Parathyroid adenoma (tissue), 2 donors: ENCODE measurements at regions not wholly inside any gene's neighbourhood (a gene's known extent, or its start where the extent isn't known, plus 50 kb on each side); places are given as distances from the start of the nearest gene placed in this dataset.

Experiments
- H2AFZ ChIP-seq: fragments of 300-600 bp; sonication (generic); one replicate; pipeline ENCODE4 v1.7.0; 2017; ENCODE audit warnings: antibody characterized with exemption, mild to moderate bottlenecking
- H3K27ac ChIP-seq: fragments of 300-600 bp; sonication (generic); one replicate; pipeline ENCODE4 v1.7.0; 2017
- H3K27me3 ChIP-seq: fragments of 300-600 bp; sonication (generic); one replicate; pipeline ENCODE4 v1.7.0; 2017; ENCODE audit warnings: low read length; ENCODE audit not compliant: control insufficient read depth, insufficient read depth
- H3K36me3 ChIP-seq: fragments of 300-600 bp; sonication (generic); one replicate; pipeline ENCODE4 v1.7.0; 2017; ENCODE audit warnings: low read length; ENCODE audit not compliant: control insufficient read depth, insufficient read depth
- H3K4me1 ChIP-seq: fragments of 300-600 bp; sonication (generic); one replicate; pipeline ENCODE4 v1.7.0; 2017; ENCODE audit warnings: control low read depth
- H3K4me2 ChIP-seq: fragments of 300-600 bp; sonication (generic); one replicate; pipeline ENCODE4 v1.7.0; 2017; ENCODE audit warnings: low read length
- H3K4me3 ChIP-seq: fragments of 300-600 bp; sonication (generic); one replicate; pipeline ENCODE4 v1.7.0; 2017; ENCODE audit warnings: low read depth, low read length
- H3K79me2 ChIP-seq: fragments of 300-600 bp; sonication (generic); one replicate; pipeline ENCODE4 v1.7.0; 2017; ENCODE audit warnings: control low read depth
- H3K9ac ChIP-seq: fragments of 300-600 bp; sonication (generic); one replicate; pipeline ENCODE4 v1.7.0; 2017; ENCODE audit warnings: mild to moderate bottlenecking
- H3K9me3 ChIP-seq: fragments of 300-600 bp; sonication (generic); one replicate; pipeline ENCODE4 v1.7.0; 2017; ENCODE audit warnings: low read length; ENCODE audit not compliant: control insufficient read depth
- CTCF ChIP-seq: fragments of 300-600 bp; sonication (generic); IDR thresholded peaks from one replicate; pipeline ENCODE4 v1.7.0; 2017; ENCODE audit warnings: antibody characterized with exemption, mild to moderate bottlenecking
- donor health status: primary hyperparathyroidism.

- Histone ChIP-seq H3K36me3 (no peaks in the 10 kb centered on the region), H3K27me3 (no peaks in the 10 kb centered on the region), H3K27ac (no peak overlapping the region), H3K9me3 (no peaks in the 10 kb centered on the region), H3K9ac (no peak overlapping the region), H2AFZ (peak overlapping the region; percentile 46), H3K4me2 (no peak overlapping the region), H3K79me2 (no peaks in the 10 kb centered on the region), H3K4me3 (no peak overlapping the region), H3K4me1 (no peaks in the 10 kb centered on the region)
- TF ChIP-seq CTCF = no peak
Observed at GRCh38 chr9:32294106-32294505, 90.3 kb upstream of the ACO1 start.

- no peak overlapping the region for H3K9ac ChIP-seq
- no peaks in the 10 kb centered on the region for H3K9me3 ChIP-seq
- no peaks in the 10 kb centered on the region for H3K4me1 ChIP-seq
- H3K4me3 ChIP-seq = no peak overlapping the region
- no peak overlapping the region for H3K4me2 ChIP-seq
- H3K36me3 ChIP-seq = no peaks in the 10 kb centered on the region
- H2AFZ ChIP-seq = no peak overlapping the region
- TF ChIP-seq CTCF = no peak
- no peak overlapping the region for H3K27ac ChIP-seq
- H3K27me3 ChIP-seq = no peaks in the 10 kb centered on the region
- H3K79me2 ChIP-seq = no peaks in the 10 kb centered on the region
Observed at GRCh38 chr9:32300373-32300772, 84.1 kb upstream of the ACO1 start.

- H3K4me1 ChIP-seq = no peaks in the 10 kb centered on the region
- TF ChIP-seq CTCF = no peak
- no peak overlapping the region for H3K4me2 ChIP-seq
- no peak overlapping the region for H3K9ac ChIP-seq
- no peak overlapping the region for H2AFZ ChIP-seq
- H3K36me3 ChIP-seq = no peaks in the 10 kb centered on the region
- no peaks in the 10 kb centered on the region for H3K79me2 ChIP-seq
- H3K27ac ChIP-seq = no peak overlapping the region
- H3K9me3 ChIP-seq = no peaks in the 10 kb centered on the region
- no peak overlapping the region for H3K4me3 ChIP-seq
- H3K27me3 ChIP-seq = no peaks in the 10 kb centered on the region
Observed at GRCh38 chr9:32304495-32304894, 79.9 kb upstream of the ACO1 start.

- Histone ChIP-seq H3K27me3 (no peaks in the 10 kb centered on the region), H3K4me2 (no peak overlapping the region), H3K9ac (no peak overlapping the region), H3K4me3 (no peak overlapping the region), H3K27ac (no peak overlapping the region), H3K4me1 (no peaks in the 10 kb centered on the region), H3K79me2 (no peaks in the 10 kb centered on the region), H3K9me3 (no peaks in the 10 kb centered on the region), H2AFZ (no peak overlapping the region), H3K36me3 (no peaks in the 10 kb centered on the region)
- TF ChIP-seq CTCF = no peak
Observed at GRCh38 chr9:32306006-32306405, 78.4 kb upstream of the ACO1 start.

GRCh38 chr9:32319312-32319929 lies 65.0 kb upstream of the ACO1 start:
- Histone ChIP-seq H3K4me1 (no peaks in the 10 kb centered on the region), H3K79me2 (no peaks in the 10 kb centered on the region), H2AFZ (no peak overlapping the region), H3K27me3 (no peaks in the 10 kb centered on the region), H3K27ac (no peak overlapping the region), H3K9me3 (no peaks in the 10 kb centered on the region), H3K36me3 (no peaks in the 10 kb centered on the region), H3K4me3 (no peak overlapping the region), H3K4me2 (no peak overlapping the region), H3K9ac (no peak overlapping the region)
- no peak for TF ChIP-seq CTCF
